NCI-H146 treated with DMSO at 0.1 percent for 48 hours (cell line): ENCODE measurements at regions not wholly inside any gene's neighbourhood (a gene's known extent, or its start where the extent isn't known, plus 50 kb on each side); places are given as distances from the start of the nearest gene placed in this dataset.

Experiments used
- DNase-seq: peaks from one replicate; lab custom pipeline; 2025; ENCODE audit not compliant: unreplicated experiment; lab: John Stamatoyannopoulos, UW

DNA sequence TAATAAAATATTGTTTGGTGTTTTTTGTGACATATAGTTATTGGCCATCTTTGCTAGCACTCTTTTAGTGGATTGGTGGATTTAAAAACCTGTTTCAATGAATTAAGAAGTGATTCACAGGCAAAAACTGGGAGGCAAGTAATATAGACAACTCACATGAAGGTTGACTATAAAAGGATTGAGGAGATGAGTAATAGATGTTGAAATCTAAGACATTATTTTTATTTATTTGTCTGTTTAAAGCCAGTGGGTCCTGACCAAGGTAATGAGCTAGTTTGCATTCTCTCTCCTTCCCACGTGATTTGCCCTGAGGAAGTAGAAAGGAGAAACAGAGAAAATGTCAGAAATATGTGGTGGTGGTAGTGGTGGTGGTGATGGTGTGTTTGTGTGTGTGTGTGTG is 351.5 kb upstream of the ZP4 start:
- DNase-seq = no peak

DNA sequence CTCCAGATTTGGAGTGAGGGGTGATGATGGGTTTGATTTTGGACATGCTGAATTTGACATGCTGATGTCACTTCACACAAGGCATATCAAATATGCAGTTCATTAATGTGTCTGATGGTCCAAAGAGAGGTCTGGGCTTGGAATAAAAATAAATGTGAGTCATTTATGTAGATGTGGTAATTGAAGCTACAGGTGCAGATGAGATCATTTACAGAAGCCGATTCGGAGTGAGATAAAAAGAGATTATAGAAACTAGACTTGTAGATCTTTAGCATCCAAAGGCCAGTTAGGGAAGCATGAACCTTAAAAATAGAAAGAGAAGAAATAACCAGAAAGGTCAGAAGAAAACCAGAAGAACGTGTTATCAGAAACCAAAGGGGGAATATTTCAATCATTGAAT is 350.9 kb upstream of the ZP4 start:
- DNase-seq = no peak

DNA sequence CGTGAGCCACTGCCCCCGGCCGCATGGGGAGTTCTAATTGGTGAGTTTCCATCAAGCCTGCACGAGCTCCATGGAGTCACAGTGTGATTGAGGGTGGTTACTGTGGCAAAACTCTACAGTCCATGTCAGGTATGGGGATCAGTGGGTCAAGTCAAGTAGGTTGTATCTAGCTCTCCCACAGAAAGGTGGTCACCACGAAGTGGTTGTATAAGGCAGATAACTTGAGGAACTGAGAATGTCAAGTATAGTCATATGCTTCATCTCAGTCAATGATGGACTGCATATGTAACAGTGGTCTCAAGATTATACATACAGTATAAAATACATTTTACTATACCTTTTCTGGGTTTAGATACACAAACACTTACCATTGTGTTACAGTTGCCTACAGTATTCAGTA is 348.6 kb upstream of the ZP4 start:
- DNase-seq = no peak

DNA sequence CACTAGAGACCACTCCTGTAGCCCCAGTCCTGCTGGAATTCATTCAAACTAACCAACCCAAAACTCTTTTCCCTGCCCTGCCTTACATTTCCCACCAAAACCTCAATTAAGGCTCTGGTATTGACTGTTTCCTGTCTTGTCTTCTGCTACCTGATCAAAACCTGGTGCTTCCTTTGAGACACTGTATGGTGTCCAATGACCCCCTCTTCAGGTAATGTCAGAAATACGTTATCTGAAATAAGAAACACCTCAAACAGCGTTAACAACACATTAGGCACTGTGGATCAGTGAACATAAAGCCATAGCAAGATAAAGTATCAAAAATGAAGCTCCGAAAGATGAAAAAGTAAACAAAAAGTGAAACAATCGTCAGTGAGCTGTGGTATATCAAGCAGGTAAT is 343.2 kb upstream of the ZP4 start:
- DNase-seq = no peak

DNA sequence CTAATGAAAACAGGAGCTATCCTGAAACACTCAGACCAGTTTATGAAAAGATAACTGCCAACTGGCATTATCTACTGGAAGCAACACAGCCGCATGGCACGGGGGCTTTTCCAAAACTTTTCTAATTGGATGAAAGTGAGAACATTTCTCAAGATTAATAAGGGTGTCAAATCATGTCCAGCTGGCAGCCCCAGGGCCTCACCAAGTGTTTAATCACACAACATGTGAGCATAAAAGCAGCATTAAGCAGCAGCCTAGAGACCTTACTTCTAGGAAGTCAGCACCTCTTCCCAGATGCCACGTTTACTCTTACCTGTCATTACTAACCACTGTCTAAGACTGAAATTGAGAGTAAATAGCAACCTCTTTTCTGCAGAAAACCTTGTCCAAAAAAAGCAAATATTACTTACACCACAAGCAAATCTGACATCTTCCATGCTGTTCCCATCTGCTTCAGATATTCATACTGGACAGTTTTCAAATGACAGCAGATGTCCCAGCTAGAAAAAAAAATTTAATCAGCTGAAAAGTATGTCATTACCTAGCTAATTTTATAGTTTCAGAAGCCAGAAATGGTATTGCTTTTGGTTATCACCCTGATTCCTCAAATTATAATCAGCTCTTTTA is 341.5 kb upstream of the ZP4 start:
- DNase-seq = no peak

DNA sequence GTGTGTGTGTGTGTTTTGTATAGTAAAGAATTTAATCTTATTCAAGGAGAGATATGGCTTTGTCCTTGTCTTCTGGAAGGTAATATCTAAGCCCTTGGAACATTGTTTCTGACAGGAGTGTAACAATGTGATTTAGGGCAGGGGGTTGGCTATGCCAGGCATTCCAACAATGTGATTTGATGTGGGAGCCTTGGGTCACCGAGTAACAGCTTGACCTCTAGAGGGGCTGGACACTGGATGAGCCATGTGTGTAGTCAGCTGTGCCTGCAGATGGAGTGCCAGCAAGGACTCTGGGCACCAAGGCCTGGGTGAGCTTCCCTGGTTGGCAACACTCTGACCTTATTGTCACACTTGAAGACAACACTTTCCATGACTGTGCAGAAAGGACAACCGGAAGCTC is 336.1 kb upstream of the ZP4 start:
- DNase-seq = no peak

DNA sequence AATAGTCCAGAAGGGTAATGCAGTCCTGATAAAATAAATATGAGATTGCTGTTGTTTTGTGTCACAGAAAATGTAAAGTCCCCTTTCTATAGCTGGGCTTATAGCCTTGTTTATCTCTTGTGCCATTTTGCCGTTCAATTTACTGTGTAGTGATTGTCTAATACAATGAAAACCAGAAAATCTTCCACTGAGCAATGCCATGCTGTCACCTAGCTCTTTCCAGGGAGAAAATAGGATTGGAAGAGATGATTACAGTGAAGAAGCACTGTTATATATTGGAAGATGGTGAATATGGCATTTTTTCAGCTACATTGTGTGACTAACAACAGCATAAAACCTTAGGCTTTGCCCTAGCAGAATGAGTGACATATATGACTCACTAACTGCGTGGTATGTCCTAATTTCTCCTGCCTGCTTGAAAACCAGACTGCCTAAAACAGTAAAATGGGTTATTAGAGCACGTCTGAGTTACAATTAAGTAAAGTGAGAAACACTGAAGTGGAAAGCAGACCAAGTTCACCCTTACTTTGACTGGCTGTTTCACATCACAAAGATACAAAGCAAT is 332.4 kb upstream of the ZP4 start:
- DNase-seq = no peak

DNA sequence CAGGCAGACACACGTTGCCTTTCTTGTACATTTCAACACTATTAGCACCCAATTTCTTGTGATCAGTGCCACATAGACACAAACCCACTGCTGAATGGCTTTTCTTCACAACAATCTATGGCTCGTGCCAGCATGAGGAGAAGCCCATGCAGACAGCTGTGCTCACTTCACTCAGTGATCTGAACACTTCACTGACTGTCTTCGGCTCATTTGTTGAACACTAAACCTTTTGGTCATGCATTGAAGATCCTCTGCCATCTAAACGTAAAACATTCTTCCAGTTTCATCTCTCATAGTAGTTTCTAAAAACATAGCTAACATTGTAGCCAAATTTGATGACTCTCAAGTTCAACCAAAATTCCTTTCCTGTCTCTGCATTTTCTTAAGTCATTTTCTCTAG is 331.0 kb upstream of the ZP4 start:
- no peak for DNase-seq

DNA sequence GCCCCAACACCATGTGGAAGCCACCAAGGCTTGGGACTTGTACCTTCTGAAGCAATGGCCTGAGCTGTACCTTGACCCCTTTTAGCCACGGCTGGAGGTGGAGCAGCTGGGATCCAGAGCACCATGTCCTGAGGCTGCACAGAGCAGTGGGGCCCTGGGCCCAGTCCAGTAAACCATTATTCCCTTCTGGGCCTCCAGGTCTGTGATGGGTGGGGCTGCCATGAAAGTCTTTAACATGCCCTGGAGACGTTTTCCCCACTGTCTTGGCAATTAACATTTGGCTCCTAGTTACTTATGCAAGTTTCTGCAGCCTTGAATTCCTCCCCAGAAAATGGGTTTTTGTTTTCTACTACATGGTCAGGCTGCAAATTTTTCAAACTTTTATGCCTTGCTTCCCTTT is 323.7 kb upstream of the ZP4 start:
- DNase-seq = no peak

DNA sequence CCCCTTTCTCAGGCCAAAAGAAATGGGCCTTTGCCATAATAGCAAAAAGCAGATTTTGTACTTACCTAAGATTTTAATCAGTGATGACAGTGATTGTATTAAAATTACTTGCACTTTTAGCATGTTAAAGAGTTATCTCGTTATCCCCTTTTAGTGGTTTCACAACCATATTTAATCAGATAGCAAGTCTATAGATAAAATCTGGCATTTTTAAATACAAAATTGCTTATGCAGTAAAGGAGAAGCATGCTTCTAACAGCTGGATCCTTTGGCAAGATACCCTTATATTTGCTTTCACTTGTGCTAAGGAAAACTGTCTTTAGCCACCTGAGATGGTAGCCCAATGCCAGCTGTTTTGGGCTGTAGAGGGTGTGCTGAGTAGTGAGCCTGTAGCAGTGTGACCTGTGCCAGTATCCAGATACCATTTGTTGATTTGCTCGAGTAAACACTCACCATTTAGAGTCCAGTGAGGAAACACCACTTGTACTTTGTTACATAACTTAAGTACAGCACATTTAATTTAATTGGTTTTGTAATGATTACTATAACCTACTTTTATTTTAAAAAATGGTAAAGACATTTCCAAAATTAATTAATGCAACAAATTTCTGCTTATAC is 314.4 kb upstream of the ZP4 start:
- DNase-seq = no peak

DNA sequence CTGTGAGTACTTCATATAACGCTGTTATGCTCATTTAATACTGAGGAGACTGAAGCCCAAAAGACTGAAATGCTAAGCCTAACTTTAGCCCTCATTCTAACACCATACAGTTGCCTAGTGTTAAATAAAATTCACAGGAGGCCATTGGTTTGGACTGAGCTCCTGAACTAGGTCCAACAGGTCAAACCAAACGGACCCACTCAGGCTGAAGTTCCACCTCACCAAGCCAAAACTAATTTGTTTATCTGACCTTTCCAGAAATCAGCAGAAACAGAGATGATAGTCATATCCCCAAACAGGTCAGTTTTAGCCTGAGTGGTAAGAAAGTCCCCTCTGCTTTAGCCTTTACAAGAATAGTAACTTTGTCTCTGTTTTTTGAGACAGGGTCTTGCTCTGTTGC is 311.3 kb upstream of the ZP4 start:
- DNase-seq = no peak

DNA sequence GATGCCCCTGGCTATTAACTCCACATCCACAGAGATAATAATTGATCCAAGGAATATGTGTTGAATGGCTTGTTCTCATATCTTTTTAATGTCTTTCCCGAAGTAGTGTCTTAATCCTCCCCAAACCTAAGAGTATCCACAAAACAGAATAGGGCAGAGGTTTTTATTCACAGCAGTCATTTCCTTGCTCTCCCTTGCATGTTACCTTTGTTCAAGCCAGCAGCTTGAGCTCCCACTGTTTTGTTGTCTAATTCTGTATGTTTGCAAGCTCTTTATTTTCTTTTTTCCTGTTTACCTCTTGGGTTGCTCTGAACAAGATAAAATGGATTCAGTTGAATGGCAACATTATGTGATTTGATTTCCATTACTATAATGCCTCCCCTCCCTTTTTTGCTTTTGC is 308.6 kb upstream of the ZP4 start:
- DNase-seq = no peak

DNA sequence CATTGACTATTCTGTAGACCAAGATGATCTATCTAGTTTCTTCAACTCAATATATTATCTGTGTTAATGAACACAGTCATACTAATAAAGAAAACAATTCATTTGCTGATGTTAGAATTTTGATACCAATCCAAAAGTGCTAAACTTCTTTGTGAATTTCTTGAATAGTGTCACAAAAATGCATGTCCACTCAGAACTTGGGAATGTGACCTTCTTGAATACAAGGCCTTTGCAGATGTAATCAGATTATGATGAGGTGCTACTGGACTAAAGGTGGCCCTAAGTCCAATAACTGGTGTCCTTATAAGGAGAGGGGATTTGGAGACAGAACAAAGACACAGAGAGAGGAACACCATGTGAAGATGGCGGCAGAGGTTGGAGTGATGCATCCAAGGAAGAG is 305.8 kb upstream of the ZP4 start:
- DNase-seq = no peak

DNA sequence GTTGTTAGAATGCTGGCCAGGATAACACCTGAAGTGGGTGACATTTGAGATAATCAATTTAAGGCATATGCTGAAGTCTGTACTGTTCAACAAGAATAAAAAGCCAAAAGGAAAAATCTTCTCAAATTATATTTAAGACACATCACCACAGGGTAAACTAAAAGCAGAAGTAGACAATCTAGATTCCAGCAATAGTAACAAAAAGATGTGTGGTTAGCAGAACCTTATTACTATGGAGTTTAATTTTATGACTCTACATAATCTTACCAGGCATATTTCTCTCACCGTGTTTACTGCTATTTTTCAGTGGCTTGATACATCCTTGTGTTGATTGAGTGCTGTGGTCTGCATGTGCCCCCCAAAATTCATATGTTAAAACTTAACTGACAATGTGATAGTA is 300.4 kb upstream of the ZP4 start:
- no peak for DNase-seq

DNA sequence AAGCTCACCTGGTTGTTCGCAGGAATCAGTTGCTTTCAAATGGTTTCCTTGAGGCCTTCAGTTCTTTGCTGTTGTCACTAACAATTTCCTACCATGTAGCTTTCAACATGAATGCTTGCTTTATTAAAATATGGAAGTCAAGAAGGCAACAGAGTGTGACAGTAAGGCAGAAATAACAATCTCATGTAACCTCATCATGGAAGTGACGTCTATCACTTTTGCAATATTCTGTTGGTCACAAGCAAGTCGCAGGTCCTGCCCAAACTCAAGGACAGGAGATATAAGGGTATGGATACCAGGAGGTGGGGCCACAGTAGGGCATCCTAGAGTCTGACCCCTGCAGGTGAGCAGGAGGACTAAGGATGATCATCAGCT is 296.8 kb upstream of the ZP4 start:
- no peak for DNase-seq

DNA sequence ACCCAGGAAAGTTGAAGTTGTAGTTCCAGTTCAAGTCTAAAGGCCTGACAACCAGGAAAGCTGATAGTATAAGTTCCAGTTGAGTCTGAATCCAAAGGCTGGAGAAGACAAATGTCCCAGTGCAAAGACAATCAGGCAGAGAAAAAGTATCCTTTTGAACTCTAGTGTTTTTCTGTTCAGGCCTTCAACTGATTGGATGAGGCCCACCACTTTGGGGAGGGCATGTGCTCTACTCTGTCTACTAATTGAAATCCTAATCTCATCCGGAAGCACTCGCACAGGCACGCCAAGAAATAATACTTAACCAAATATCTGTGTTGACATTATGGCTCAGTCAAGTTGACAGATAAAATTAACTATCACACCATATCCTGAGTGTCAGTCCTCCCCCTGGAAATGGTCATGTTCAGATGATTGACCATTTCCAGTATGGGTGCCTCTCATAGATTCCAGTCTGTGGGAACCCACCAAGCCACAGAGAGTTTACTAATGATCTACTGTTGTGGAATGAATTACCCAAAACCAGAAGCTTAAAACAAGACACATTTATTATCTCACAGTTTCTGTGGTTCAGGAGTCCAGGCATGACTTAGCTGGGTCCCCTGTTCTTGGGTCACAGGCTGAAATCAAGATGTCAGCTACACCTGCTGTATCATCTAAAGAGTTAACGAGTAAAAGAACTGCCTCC is 296.3 kb upstream of the ZP4 start:
- DNase-seq = no peak

DNA sequence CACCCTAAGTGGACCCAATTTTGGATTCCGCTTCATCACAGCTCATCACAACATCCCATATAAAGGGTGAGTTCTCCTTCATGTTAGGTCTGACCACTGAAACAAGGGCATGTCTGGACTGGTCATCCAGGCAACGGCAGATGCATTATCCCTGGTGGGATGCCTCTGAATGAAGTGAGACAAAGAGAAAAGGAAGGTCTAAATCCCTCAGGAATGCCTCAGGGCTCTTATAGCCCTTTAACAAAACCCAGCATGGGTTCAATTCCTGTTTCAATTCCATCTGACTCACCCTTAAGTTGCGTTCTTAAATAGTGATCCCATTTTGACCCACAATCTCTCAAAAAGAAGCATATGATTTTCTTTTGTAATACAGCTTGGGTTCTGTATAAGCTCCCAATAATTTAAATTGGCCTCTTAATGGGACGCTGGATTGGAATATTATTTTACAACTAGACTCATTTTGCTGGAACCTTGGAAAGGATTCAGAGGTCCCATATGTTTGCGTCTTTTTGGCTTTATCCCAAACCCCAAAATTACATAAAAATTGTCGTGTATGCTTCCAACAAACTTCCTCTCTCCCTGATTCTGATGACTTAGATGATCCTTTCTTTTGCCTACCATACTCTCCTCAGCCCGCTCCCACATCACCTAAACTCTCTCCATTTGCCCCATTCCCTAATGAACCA is 287.4 kb upstream of the ZP4 start:
- no peak for DNase-seq

DNA sequence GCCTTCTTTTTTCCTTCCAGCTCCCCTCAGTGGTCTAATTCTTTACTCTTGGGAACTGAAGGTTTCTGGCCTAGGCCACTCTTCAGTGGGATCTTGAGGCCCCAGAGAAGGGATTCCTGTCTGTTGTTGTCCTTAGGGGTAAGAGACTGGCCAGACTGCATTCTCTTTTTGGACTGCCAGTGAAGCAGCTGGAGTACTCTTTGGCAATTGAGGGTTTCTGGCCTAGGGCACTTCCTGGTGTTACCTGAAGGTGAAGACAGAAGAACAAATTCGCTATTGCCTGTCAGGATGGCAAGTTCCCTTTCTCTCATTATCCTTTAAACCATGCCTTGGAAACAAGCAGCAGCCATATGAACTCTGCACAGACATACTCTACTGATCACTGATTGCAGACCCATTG is 286.6 kb upstream of the ZP4 start:
- DNase-seq = no peak

DNA sequence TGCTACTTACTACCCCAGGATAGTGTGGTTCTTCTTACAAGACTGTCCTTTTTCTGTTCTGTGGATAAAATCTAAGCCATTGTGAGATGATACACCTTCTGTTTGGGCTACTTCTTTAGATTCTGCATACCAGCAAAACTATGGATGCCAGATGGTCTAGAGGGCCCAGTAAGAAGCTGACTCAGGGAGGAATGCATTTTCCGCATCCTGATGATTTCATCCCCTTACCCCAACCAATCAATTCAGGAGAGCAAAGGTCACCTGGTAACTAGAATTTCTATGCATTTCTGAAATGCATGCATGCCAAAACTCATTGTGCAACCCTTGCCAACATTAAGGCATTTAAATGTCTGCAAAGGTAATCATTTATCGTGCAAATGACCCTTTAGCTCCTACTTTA is 285.7 kb upstream of the ZP4 start:
- no peak for DNase-seq

DNA sequence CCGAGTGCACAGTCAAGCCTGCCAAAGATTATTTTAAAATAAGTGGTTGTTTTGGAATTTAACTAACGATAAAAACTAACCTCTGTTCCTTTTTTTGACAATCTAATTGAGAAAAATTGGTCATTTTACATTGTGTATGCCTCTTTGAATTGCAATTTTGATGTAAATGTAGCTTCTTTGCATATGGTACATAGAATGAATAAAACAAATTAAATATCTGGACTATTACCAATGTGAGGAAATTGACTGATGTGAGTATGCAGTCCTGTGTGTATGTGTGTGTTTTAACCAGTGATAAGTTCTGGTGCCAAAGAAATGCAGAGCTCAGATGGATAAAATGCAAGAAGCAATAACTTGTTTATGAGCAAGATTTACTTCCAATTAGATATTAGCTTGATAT is 281.3 kb upstream of the ZP4 start:
- DNase-seq = no peak

DNA sequence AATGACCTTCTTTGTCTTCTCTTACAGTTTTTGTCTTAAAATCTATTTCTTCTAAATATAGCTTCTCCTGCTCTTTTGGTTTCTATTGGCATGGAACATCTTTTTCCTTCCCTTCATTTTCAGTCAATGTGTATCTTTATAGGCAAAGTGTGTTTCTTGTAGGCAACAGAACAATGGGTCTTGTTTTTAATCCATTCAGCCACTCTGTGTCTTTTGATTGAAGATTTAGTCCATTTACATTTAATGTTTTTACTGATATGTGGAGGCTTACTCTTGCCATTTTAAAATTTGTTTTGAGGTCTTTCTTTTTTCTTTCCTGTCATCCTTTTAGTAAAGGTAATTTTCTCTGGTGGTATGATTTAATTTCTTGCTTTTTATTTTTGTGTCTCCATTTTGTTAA is 271.2 kb upstream of the ZP4 start:
- no peak for DNase-seq

DNA sequence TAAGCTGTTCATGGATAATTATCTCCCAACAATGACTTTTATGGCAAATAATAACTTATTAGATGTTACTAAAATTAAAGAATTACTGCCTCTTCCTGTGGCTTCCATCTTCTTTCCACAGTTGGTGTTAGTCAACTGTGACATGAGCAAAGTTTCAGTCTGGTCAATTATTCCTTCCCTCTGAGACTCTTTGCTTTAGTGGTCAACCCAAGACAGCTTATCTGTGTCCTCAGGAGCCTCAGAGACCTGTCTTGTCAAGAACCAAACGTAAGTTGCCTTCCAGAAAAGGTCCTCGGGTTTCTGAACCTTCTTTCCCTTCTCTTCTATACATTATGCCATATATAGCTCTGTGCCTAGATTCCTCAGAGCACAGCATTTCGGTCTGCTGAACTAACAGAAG is 263.2 kb upstream of the ZP4 start:
- no peak for DNase-seq
